ENCODE measurements at regions not wholly inside any gene's neighbourhood (a gene's known extent, or its start where the extent isn't known, plus 50 kb on each side); places are given as distances from the start of the nearest gene placed in this dataset.

GRCh38 chr18:45312555-45313126 lies 302.6 kb upstream of the SLC14A2 start:
- WGBS (ENCODE audit: insufficient coverage) = 91% methylated on average over 6 of the region's 9 CpGs
- Mint-ChIP-seq H3K9me3 (ENCODE audit: insufficient read depth) (no peaks in the 10 kb centered on the region), H3K27me3 (peaks cover 3% of the 10 kb centered on the region), H3K4me1 (no peaks in the 10 kb centered on the region), H3K4me3 (no peak overlapping the region), H3K27ac (no peak overlapping the region)
- H3K79me2 ChIP-seq (ENCODE audit: control insufficient read depth, insufficient read depth, low read length) = no peaks in the 10 kb centered on the region
- no peak overlapping the region for H3K4me3 ChIP-seq (ENCODE audit: control extremely low read depth in 1 of 5, extremely low read depth in 1 of 5, insufficient read depth in 1 of 5, low read depth in 2 of 5, low read length in 4 of 5)
- H3K27ac ChIP-seq (ENCODE audit: low read length in 2 of 2) = no peak overlapping the region
- H3K27me3 ChIP-seq (replicated peaks in 1 of 4; ENCODE audit: control extremely low read depth in 1 of 4, control insufficient read depth in 3 of 4, insufficient read depth in 4 of 4, low read length in 3 of 4) = peaks cover 0 to 4% (median 0%) of the 10 kb centered on the region in 4 experiments
- CTCF ChIA-PET = no interaction called here
- H3K9me3 ChIP-seq (ENCODE audit: control extremely low read depth in 1 of 3, control insufficient read depth in 2 of 3, insufficient read depth in 1 of 3, low read length in 2 of 3) = peaks cover 0 to 2% (median 0%) of the 10 kb centered on the region in 3 donors
- no peaks in the 10 kb centered on the region for H3K4me1 ChIP-seq (ENCODE audit: control insufficient read depth in 2 of 2, insufficient read depth in 2 of 2, low read length in 2 of 2)
- ATAC-seq (ENCODE audit: low read depth) (no peak), DNase-seq (no peak)
- POLR2A ChIA-PET = no interaction called here
- intact Hi-C loops (cut with micrococcal nuclease) = no loop called here
- no peak for TF ChIP-seq EZH2 (IDR thresholded peaks at IDR 0.05; ENCODE audit: borderline replicate concordance, insufficient read depth, low read depth, low read length, poor library complexity, severe bottlenecking)
- TF ChIP-seq, protein P1, sequence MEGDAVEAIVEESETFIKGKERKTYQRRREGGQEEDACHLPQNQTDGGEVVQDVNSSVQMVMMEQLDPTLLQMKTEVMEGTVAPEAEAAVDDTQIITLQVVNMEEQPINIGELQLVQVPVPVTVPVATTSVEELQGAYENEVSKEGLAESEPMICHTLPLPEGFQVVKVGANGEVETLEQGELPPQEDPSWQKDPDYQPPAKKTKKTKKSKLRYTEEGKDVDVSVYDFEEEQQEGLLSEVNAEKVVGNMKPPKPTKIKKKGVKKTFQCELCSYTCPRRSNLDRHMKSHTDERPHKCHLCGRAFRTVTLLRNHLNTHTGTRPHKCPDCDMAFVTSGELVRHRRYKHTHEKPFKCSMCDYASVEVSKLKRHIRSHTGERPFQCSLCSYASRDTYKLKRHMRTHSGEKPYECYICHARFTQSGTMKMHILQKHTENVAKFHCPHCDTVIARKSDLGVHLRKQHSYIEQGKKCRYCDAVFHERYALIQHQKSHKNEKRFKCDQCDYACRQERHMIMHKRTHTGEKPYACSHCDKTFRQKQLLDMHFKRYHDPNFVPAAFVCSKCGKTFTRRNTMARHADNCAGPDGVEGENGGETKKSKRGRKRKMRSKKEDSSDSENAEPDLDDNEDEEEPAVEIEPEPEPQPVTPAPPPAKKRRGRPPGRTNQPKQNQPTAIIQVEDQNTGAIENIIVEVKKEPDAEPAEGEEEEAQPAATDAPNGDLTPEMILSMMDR (IDR thresholded peaks at IDR 0.05) = no peak
- H4K20me1 ChIP-seq (ENCODE audit: control insufficient read depth, insufficient read depth, low read length, poor library complexity, severe bottlenecking) = no peaks in the 10 kb centered on the region
- H3K36me3 ChIP-seq (replicated peaks in 1 of 2; ENCODE audit: control extremely low read depth in 1 of 2, control insufficient read depth in 1 of 2, extremely low read depth in 1 of 2, insufficient read depth in 2 of 2, low read length in 1 of 2) = no peaks in the 10 kb centered on the region
- H3K4me2 ChIP-seq (replicated peaks; ENCODE audit: low read depth, low read length, poor library complexity, severe bottlenecking) = no peak overlapping the region
- no peak overlapping the region for H3K9ac ChIP-seq (ENCODE audit: low read length)
- H2AFZ ChIP-seq (ENCODE audit: insufficient read depth, low read depth, low read length, poor library complexity, severe bottlenecking) = no peak overlapping the region

DNA sequence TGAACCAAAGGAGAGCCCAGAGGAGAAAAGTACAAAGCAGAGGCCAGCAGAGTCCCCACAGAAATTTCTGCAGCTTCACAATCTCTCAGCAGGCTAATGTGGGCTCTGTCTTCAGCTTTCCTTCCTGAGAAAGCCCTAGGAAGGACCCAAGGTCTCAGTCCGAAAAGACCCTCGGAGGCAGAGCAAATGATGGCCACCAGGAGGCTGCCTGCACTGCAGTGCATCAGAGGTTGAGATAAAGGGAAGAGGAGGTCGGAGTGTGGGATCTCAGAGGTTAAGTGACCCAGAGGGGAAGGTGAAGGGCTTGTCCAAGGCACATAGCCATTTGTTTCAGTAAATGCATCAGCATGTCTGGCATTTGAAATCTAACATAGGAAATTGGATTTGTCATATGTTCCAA lies 299.1 kb upstream of the SLC14A2 start:
- no peak for ATAC-seq (ENCODE audit: low read depth)
- H3K36me3 ChIP-seq (replicated peaks in 1 of 2; ENCODE audit: control extremely low read depth in 1 of 2, control insufficient read depth in 1 of 2, extremely low read depth in 1 of 2, insufficient read depth in 2 of 2, low read length in 1 of 2) = no peaks in the 10 kb centered on the region
- 96% methylated on average over 3 of the region's 3 CpGs for WGBS (ENCODE audit: insufficient coverage)
- no peak overlapping the region for H3K4me3 Mint-ChIP-seq
- no peak for DNase-seq
- H2AFZ ChIP-seq (ENCODE audit: insufficient read depth, low read depth, low read length, poor library complexity, severe bottlenecking) = no peak overlapping the region
- H3K9me3 Mint-ChIP-seq (ENCODE audit: insufficient read depth) = no peaks in the 10 kb centered on the region
- POLR2A ChIA-PET = no interaction called here
- no peaks in the 10 kb centered on the region for H3K4me1 Mint-ChIP-seq
- H3K4me1 ChIP-seq (ENCODE audit: control insufficient read depth in 2 of 2, insufficient read depth in 2 of 2, low read length in 2 of 2) = no peaks in the 10 kb centered on the region
- H3K9ac ChIP-seq (ENCODE audit: low read length) = no peak overlapping the region
- H3K79me2 ChIP-seq (ENCODE audit: control insufficient read depth, insufficient read depth, low read length) = no peaks in the 10 kb centered on the region
- H3K4me3 ChIP-seq (ENCODE audit: control extremely low read depth in 1 of 5, extremely low read depth in 1 of 5, insufficient read depth in 1 of 5, low read depth in 2 of 5, low read length in 4 of 5) = no peak overlapping the region
- peaks cover 6% of the 10 kb centered on the region for H3K27me3 Mint-ChIP-seq
- intact Hi-C loops (cut with micrococcal nuclease) = no loop called here
- H3K9me3 ChIP-seq (ENCODE audit: control extremely low read depth in 1 of 3, control insufficient read depth in 2 of 3, insufficient read depth in 1 of 3, low read length in 2 of 3) = peaks cover 0 to 2% (median 0%) of the 10 kb centered on the region in 3 donors
- H3K27me3 ChIP-seq (replicated peaks in 1 of 4; ENCODE audit: control extremely low read depth in 1 of 4, control insufficient read depth in 3 of 4, insufficient read depth in 4 of 4, low read length in 3 of 4) = peaks cover 0 to 4% (median 0%) of the 10 kb centered on the region in 4 experiments
- no peak for TF ChIP-seq EZH2 (IDR thresholded peaks at IDR 0.05; ENCODE audit: borderline replicate concordance, insufficient read depth, low read depth, low read length, poor library complexity, severe bottlenecking)
- TF ChIP-seq, protein P1 (IDR thresholded peaks at IDR 0.05) = no peak
- CTCF ChIA-PET = interaction anchor here (1.1 kb wide), 1 partner anchor 41 kb away, joined by 3 read pairs; no protein-coding TSS in a partner anchor
- H3K27ac Mint-ChIP-seq = no peak overlapping the region
- H3K4me2 ChIP-seq (replicated peaks; ENCODE audit: low read depth, low read length, poor library complexity, severe bottlenecking) = no peak overlapping the region
- no peak overlapping the region for H3K27ac ChIP-seq (ENCODE audit: low read length in 2 of 2)
- no peaks in the 10 kb centered on the region for H4K20me1 ChIP-seq (ENCODE audit: control insufficient read depth, insufficient read depth, low read length, poor library complexity, severe bottlenecking)
